ENCODE measurements at regions not wholly inside any gene's neighbourhood (a gene's known extent, or its start where the extent isn't known, plus 50 kb on each side); places are given as distances from the start of the nearest gene placed in this dataset.

- FAIRE-seq, result no peak
- CTCF ChIA-PET (ENCODE audit: partially characterized antibody), result no interaction called here
- TF ChIP-seq SRF (IDR thresholded peaks at IDR 0.05; ENCODE audit: low read depth, low read length), result no peak
- no peak for TF ChIP-seq TBP (IDR thresholded peaks at IDR 0.05; ENCODE audit: low read depth, low read length)
- no peak for TF ChIP-seq SUZ12 (IDR thresholded peaks at IDR 0.05; ENCODE audit: low read length)
- no peak for TF ChIP-seq EZH2 (IDR thresholded peaks at IDR 0.05; ENCODE audit: low read depth, low read length, severe bottlenecking)
- no peak for TF ChIP-seq SP2 (IDR thresholded peaks at IDR 0.05; ENCODE audit: low read length)
- no peak for TF ChIP-seq SIN3A (conservative IDR thresholded peaks at IDR 0.05 in 1 of 2, IDR thresholded peaks at IDR 0.05 in 1 of 2; ENCODE audit: low read depth in 1 of 2, low read length in 2 of 2)
- no peak for TF ChIP-seq JUND (IDR thresholded peaks at IDR 0.05; ENCODE audit: low read length)
- TF ChIP-seq RNF2 (IDR thresholded peaks at IDR 0.05; ENCODE audit: borderline replicate concordance, low read depth, low read length, missing control alignments, poor library complexity, severe bottlenecking), result no peak
- no peak for TF ChIP-seq RXRA (IDR thresholded peaks at IDR 0.05; ENCODE audit: insufficient read depth, low read depth, low read length)
- no peak for TF ChIP-seq MAFK (IDR thresholded peaks at IDR 0.05; ENCODE audit: low read depth, low read length)
- TF ChIP-seq GTF2F1 (IDR thresholded peaks at IDR 0.05; ENCODE audit: borderline replicate concordance, low read depth, low read length), result no peak
Observed at GRCh38 chr17:14488958-14489550, 188.2 kb downstream of the HS3ST3B1 start.

More at GRCh38 chr17:14488958-14489550, 188.2 kb downstream of the HS3ST3B1 start:
- no peak overlapping the region for H2BK12ac ChIP-seq (ENCODE audit: low read depth, low read length)
- no peak overlapping the region for H2BK20ac ChIP-seq (ENCODE audit: low read length)
- WGBS, 2 experiments (ENCODE audit: extremely low coverage in 1 of 2, insufficient coverage in 1 of 2, insufficient read length in 1 of 2, insufficient replicate concordance in 2 of 2, low coverage in 1 of 2, low lambda C conversion rate in 2 of 2, missing lambda C conversion rate in 1 of 2), result 85% methylated on average over 2 of the region's 2 CpGs; no CpG with 5 or more reads in 1 of the 2 experiments
- no peak overlapping the region for H2BK120ac ChIP-seq (replicated peaks; ENCODE audit: low read depth, low read length)
- H2BK15ac ChIP-seq (ENCODE audit: low read length), result no peak overlapping the region
- POLR2A ChIA-PET (ENCODE audit: partially characterized antibody), result no interaction called here
- H3K4me2 ChIP-seq (ENCODE audit: insufficient read depth in 1 of 2, low read depth in 2 of 2, low read length in 2 of 2), result no peak overlapping the region
- no peak overlapping the region for H3K14ac ChIP-seq (ENCODE audit: insufficient read length)
- H3K36me3 ChIP-seq (ENCODE audit: control insufficient read depth in 2 of 4, insufficient read depth in 4 of 4, low read length in 3 of 4), result no peaks in the 10 kb centered on the region
- no peak overlapping the region for H2AFZ ChIP-seq (ENCODE audit: low read length)
- H3K27ac ChIP-seq (ENCODE audit: low read depth, low read length), result no peak overlapping the region
- H3K23ac ChIP-seq (ENCODE audit: insufficient read length), result no peak overlapping the region
- H3K4me1 ChIP-seq (replicated peaks in 1 of 4; ENCODE audit: control insufficient read depth in 3 of 4, insufficient read depth in 4 of 4, low read length in 3 of 4), result no peaks in the 10 kb centered on the region
- H4K20me1 ChIP-seq (replicated peaks in 1 of 2; ENCODE audit: control insufficient read depth in 1 of 2, insufficient read depth in 2 of 2, low read length in 2 of 2), result no peaks in the 10 kb centered on the region
- H2BK5ac ChIP-seq (ENCODE audit: low read depth, low read length), result no peak overlapping the region
- no peak overlapping the region for H2AK5ac ChIP-seq (ENCODE audit: low read depth, low read length)
- no peaks in the 10 kb centered on the region for H3K79me1 ChIP-seq (ENCODE audit: low read depth, low read length)
- no peak for DNase-seq (ENCODE audit: low read depth in 1 of 2, low spot score in 2 of 2)
- H4K91ac ChIP-seq (replicated peaks; ENCODE audit: insufficient read length, low read length), result no peak overlapping the region
- no peak overlapping the region for H3K18ac ChIP-seq (ENCODE audit: extremely low read depth, low read length)
- H3K27me3 ChIP-seq (replicated peaks in 1 of 4; ENCODE audit: control insufficient read depth in 3 of 4, extremely low read depth in 1 of 4, insufficient read depth in 3 of 4, low read length in 3 of 4), result no peaks in the 10 kb centered on the region
- no peak overlapping the region for H4K5ac ChIP-seq (ENCODE audit: insufficient read length, low read depth, low read length)
- H3K4me3 ChIP-seq (ENCODE audit: extremely low read depth in 1 of 4, insufficient read depth in 2 of 4, low read depth in 3 of 4, low read length in 4 of 4), result no peak overlapping the region
- H3K79me2 ChIP-seq (ENCODE audit: control insufficient read depth in 1 of 2, insufficient read depth in 2 of 2, low read length in 2 of 2), result no peaks in the 10 kb centered on the region
- H3K9ac ChIP-seq (replicated peaks in 1 of 4; ENCODE audit: extremely low read depth in 1 of 4, low read depth in 3 of 4, low read length in 3 of 4), result no peak overlapping the region
- H4K8ac ChIP-seq (ENCODE audit: extremely low read depth, insufficient read depth, low read length), result no peak overlapping the region
- H3K4ac ChIP-seq (replicated peaks; ENCODE audit: insufficient read length, low read depth, low read length), result no peak overlapping the region
- no peaks in the 10 kb centered on the region for H3K9me3 ChIP-seq (ENCODE audit: insufficient read depth in 2 of 2, low read depth in 1 of 2, low read length in 1 of 2)
- no peaks in the 10 kb centered on the region for H3K23me2 ChIP-seq (ENCODE audit: low read depth, low read length)
- H3K56ac ChIP-seq (replicated peaks; ENCODE audit: insufficient read length, low read depth, low read length), result no peak overlapping the region

Measured in H1 (cell line).